ENCODE measurements at regions not wholly inside any gene's neighbourhood (a gene's known extent, or its start where the extent isn't known, plus 50 kb on each side); places are given as distances from the start of the nearest gene placed in this dataset.
"Not testable (repeated sequence)": the region's sequence is repeated elsewhere in the genome, so short reads cannot be mapped to it uniquely, and the experiment has no call there.

DNA sequence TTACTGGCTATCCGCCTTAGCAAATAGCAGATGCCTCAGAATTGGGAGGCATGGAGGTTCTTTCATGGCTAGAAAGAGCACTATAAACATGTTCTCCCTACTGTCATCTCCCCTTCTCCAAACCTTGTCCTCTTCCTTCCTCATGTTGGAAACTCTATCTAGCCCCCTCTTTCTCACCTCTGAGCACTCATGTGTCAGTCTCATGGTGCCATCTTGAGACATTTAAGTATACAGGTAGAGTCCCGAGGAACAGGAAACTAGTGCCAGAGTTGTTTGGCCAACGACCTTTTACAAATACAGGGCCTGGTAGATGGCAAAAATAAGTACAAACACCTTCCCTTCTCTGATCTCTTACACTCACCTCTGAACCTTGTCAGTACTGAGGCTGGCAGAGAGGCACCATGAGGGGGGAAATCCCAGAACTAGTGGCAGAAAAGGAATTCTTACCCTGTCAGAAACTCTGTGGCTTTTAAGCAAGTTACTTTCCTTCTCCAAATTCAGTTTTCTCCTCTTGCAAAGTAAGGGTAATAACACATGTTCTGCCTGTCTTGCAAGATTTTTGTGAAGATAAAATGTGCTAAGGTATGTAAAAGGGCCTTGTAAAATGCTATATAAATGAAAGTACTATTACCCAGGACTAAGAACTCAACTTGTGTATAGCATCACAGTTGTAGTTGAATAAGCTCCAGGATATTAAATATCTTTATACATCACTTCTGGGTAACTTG, 94.1 kb upstream of the SNX2 start:
- Histone ChIP-seq H3K9me2 (replicated peaks; ENCODE audit: insufficient read depth, low read length) (no peaks in the 10 kb centered on the region), H3K9me3 (ENCODE audit: low read length) (no peaks in the 10 kb centered on the region), H2AFZ (ENCODE audit: low read length) (no peak overlapping the region)

DNA sequence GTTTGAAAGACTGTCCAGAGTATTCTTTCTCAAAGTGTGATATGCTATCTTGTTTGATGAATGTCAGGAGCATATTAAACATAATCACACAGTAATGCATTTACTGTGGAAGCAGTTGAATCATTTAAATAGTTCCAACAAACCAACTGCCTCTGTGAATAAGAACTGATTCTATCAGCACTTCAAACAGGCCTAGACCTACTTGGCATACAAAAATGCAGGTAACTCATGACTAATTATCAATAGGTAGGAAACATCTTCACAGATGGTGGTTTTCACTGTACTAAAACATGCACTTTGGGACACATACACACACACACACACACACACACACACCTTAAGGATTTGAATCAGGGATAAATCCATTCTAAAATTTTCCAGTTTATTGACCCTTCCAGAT, 91.2 kb upstream of the SNX2 start:
- H3K27ac ChIP-seq (ENCODE audit: low read length): no peak overlapping the region
- no peaks in the 10 kb centered on the region for H3K4me1 ChIP-seq (ENCODE audit: low read length)
- no peaks in the 10 kb centered on the region for H3K27me3 ChIP-seq (ENCODE audit: low read length)
- H4K20me1 ChIP-seq (ENCODE audit: insufficient read depth, low read depth, low read length): no peaks in the 10 kb centered on the region
- no peak overlapping the region for H3K4me3 ChIP-seq (ENCODE audit: low read length)
- no peaks in the 10 kb centered on the region for H3K9me2 ChIP-seq (replicated peaks; ENCODE audit: insufficient read depth, low read length)
- H3K36me3 ChIP-seq (ENCODE audit: insufficient read depth, low read length): no peaks in the 10 kb centered on the region
- H3K4me2 ChIP-seq (ENCODE audit: low read depth, low read length, poor library complexity, severe bottlenecking): no peak overlapping the region
- H2AFZ ChIP-seq (ENCODE audit: low read length): no peak overlapping the region
- DNase-seq: no peak
- no peak overlapping the region for H3K9ac ChIP-seq (ENCODE audit: low read length)
- H3K79me2 ChIP-seq (ENCODE audit: low read length): no peaks in the 10 kb centered on the region
- no peaks in the 10 kb centered on the region for H3K9me3 ChIP-seq (ENCODE audit: low read length)

More for the DNA sequence above, 94.1 kb upstream of the SNX2 start:
- Histone ChIP-seq H3K4me1 (ENCODE audit: low read length) (no peaks in the 10 kb centered on the region), H3K79me2 (ENCODE audit: low read length) (no peaks in the 10 kb centered on the region), H3K9ac (ENCODE audit: low read length) (no peak overlapping the region), H3K27ac (ENCODE audit: low read length) (no peak overlapping the region), H4K20me1 (ENCODE audit: insufficient read depth, low read depth, low read length) (no peaks in the 10 kb centered on the region), H3K27me3 (ENCODE audit: low read length) (no peaks in the 10 kb centered on the region), H3K36me3 (ENCODE audit: insufficient read depth, low read length) (no peaks in the 10 kb centered on the region), H3K4me2 (ENCODE audit: low read depth, low read length, poor library complexity, severe bottlenecking) (no peak overlapping the region), H3K4me3 (ENCODE audit: low read length) (no peak overlapping the region)
- no peak for DNase-seq

DNA sequence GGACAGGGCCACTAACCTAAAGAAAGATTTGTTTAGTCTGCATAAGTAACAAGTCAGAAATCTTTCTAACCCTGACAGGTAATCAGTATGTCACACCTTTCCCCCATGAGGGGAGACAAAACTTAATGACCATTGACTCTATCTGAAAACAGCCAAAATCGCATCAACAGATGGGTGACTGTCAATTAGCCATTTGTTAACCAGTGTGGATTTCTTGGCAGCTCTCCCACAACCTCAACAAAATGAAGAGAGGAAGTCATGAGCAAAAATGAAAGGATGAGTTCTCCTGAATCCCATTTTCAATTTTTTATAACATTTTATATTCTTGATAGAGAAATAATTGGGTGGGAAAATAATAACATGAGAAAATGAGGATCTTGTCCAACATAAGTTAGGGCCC, 84.6 kb upstream of the SNX2 start:
- H3K79me2 ChIP-seq (ENCODE audit: low read length): no peaks in the 10 kb centered on the region
- H3K4me1 ChIP-seq (ENCODE audit: low read length): no peaks in the 10 kb centered on the region
- no peak overlapping the region for H3K27ac ChIP-seq (ENCODE audit: low read length)
- no peaks in the 10 kb centered on the region for H3K27me3 ChIP-seq (ENCODE audit: low read length)
- no peak overlapping the region for H3K9ac ChIP-seq (ENCODE audit: low read length)
- no peaks in the 10 kb centered on the region for H3K9me2 ChIP-seq (replicated peaks; ENCODE audit: insufficient read depth, low read length)
- DNase-seq: no peak
- no peaks in the 10 kb centered on the region for H3K9me3 ChIP-seq (ENCODE audit: low read length)
- no peak overlapping the region for H3K4me3 ChIP-seq (ENCODE audit: low read length)
- H2AFZ ChIP-seq (ENCODE audit: low read length): no peak overlapping the region
- no peak overlapping the region for H3K4me2 ChIP-seq (ENCODE audit: low read depth, low read length, poor library complexity, severe bottlenecking)
- H3K36me3 ChIP-seq (ENCODE audit: insufficient read depth, low read length): no peaks in the 10 kb centered on the region
- H4K20me1 ChIP-seq (ENCODE audit: insufficient read depth, low read depth, low read length): no peaks in the 10 kb centered on the region

DNA sequence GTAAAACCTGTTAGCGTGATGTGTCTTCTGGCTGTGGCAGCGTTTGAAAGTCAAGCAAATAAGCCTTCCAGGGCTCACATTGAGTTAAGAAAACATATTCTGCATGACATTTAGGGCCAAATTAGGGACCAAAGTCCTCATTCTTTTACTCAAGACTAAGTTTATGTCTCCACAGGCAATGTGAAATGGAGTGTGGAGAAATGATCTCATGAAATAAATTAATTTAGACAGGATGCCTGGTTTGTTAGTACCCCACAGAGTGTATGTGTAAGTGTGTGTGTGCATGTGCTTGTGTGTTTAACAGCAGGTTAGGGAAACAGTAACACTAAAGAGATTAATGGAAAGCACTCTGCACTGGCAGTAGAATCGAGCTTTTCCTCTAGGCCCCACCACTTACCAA, 82.9 kb upstream of the SNX2 start:
- DNase-seq: no peak
- Histone ChIP-seq H4K20me1 (ENCODE audit: insufficient read depth, low read depth, low read length) (no peaks in the 10 kb centered on the region), H3K27me3 (ENCODE audit: low read length) (no peaks in the 10 kb centered on the region)

DNA sequence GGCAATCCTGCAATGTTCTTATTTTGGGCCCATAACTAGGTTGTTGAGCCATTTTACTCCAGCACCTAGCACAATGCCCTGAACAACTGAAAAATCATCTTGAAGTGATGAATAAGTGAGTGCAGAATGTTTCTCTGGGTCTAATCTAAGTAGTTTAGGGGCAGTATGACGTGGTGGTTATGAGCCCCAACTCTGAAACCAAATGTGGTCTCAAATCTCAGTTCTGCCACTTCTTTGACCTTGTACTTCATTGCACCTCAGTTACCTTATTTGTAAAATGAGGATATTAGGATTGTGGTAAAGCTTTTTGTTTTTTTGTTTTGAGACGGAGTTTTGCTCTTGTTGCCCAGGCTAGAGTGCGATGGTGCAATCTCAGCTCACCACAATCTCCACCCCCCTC, 80.9 kb upstream of the SNX2 start:
- Histone ChIP-seq H3K9me3 (ENCODE audit: low read length) (no peaks in the 10 kb centered on the region), H3K27me3 (ENCODE audit: low read length) (no peaks in the 10 kb centered on the region), H3K9ac (ENCODE audit: low read length) (no peak overlapping the region), H3K27ac (ENCODE audit: low read length) (no peak overlapping the region), H3K9me2 (replicated peaks; ENCODE audit: insufficient read depth, low read length) (no peaks in the 10 kb centered on the region), H3K36me3 (ENCODE audit: insufficient read depth, low read length) (no peaks in the 10 kb centered on the region), H3K4me3 (ENCODE audit: low read length) (no peak overlapping the region), H4K20me1 (ENCODE audit: insufficient read depth, low read depth, low read length) (no peaks in the 10 kb centered on the region), H2AFZ (ENCODE audit: low read length) (no peak overlapping the region), H3K79me2 (ENCODE audit: low read length) (no peaks in the 10 kb centered on the region), H3K4me2 (ENCODE audit: low read depth, low read length, poor library complexity, severe bottlenecking) (no peak overlapping the region), H3K4me1 (ENCODE audit: low read length) (no peaks in the 10 kb centered on the region)
- DNase-seq: no peak

More for the DNA sequence above, 82.9 kb upstream of the SNX2 start:
- Histone ChIP-seq H3K9ac (ENCODE audit: low read length) (no peak overlapping the region), H3K27ac (ENCODE audit: low read length) (no peak overlapping the region), H3K4me1 (ENCODE audit: low read length) (no peaks in the 10 kb centered on the region), H3K36me3 (ENCODE audit: insufficient read depth, low read length) (no peaks in the 10 kb centered on the region), H3K4me3 (ENCODE audit: low read length) (no peak overlapping the region), H3K9me3 (ENCODE audit: low read length) (no peaks in the 10 kb centered on the region), H3K79me2 (ENCODE audit: low read length) (no peaks in the 10 kb centered on the region), H3K4me2 (ENCODE audit: low read depth, low read length, poor library complexity, severe bottlenecking) (no peak overlapping the region), H2AFZ (ENCODE audit: low read length) (no peak overlapping the region), H3K9me2 (replicated peaks; ENCODE audit: insufficient read depth, low read length) (no peaks in the 10 kb centered on the region)

DNA sequence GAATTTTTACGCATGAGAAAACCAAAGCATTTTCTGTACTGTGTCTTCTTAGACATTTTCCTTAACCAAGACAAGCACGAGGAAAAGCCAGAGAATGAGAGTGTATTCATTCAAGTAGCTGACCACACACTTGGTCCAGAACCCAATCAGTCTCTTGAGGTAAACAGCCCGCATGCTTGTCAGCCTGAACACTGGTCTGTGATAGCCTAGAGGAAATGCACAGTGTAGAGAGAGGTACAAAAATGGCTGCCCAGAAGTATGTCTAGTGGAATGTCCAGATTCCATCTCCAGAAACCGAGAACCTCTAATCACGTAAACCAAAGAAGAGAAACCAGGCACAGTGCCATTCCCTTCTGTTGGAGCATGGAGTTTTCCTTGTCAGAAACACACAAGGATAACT, 80.0 kb upstream of the SNX2 start:
- no peaks in the 10 kb centered on the region for H3K4me1 ChIP-seq (ENCODE audit: low read length)
- H2AFZ ChIP-seq (ENCODE audit: low read length): no peak overlapping the region
- H4K20me1 ChIP-seq (ENCODE audit: insufficient read depth, low read depth, low read length): no peaks in the 10 kb centered on the region
- H3K4me3 ChIP-seq (ENCODE audit: low read length): no peak overlapping the region
- H3K9me2 ChIP-seq (replicated peaks; ENCODE audit: insufficient read depth, low read length): no peaks in the 10 kb centered on the region
- H3K4me2 ChIP-seq (ENCODE audit: low read depth, low read length, poor library complexity, severe bottlenecking): no peak overlapping the region
- DNase-seq: no peak
- no peak overlapping the region for H3K9ac ChIP-seq (ENCODE audit: low read length)
- H3K27me3 ChIP-seq (ENCODE audit: low read length): no peaks in the 10 kb centered on the region
- H3K79me2 ChIP-seq (ENCODE audit: low read length): no peaks in the 10 kb centered on the region
- no peak overlapping the region for H3K27ac ChIP-seq (ENCODE audit: low read length)
- H3K9me3 ChIP-seq (ENCODE audit: low read length): no peaks in the 10 kb centered on the region
- H3K36me3 ChIP-seq (ENCODE audit: insufficient read depth, low read length): no peaks in the 10 kb centered on the region

DNA sequence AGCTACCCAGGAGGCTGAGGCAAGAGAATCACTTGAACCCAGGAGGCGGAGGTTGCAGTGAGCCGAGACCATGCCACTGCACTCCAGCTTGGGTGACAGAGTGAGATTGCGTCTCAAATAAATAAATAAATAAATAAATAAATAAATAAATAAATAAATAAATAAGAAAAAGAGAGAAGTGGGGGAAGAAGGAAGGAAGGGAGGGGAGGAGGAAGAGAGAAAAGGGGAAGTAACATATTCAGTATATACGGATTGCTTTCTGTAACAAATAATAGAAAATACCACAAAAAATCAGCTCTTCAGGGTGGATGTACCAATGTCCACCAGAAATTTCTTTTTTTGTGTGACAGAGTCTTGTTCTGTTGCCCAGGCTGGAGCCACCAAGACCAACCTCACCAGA, 78.1 kb upstream of the SNX2 start:
- H3K4me3 ChIP-seq (ENCODE audit: low read length); H3K27me3 ChIP-seq (ENCODE audit: low read length); DNase-seq; H3K4me2 ChIP-seq (ENCODE audit: low read depth, low read length, poor library complexity, severe bottlenecking); H3K9me2 ChIP-seq (replicated peaks; ENCODE audit: insufficient read depth, low read length); H3K36me3 ChIP-seq (ENCODE audit: insufficient read depth, low read length); H3K4me1 ChIP-seq (ENCODE audit: low read length); H3K27ac ChIP-seq (ENCODE audit: low read length); H3K79me2 ChIP-seq (ENCODE audit: low read length); H3K9ac ChIP-seq (ENCODE audit: low read length); H3K9me3 ChIP-seq (ENCODE audit: low read length); H4K20me1 ChIP-seq (ENCODE audit: insufficient read depth, low read depth, low read length); H2AFZ ChIP-seq (ENCODE audit: low read length): not testable (repeated sequence)

DNA sequence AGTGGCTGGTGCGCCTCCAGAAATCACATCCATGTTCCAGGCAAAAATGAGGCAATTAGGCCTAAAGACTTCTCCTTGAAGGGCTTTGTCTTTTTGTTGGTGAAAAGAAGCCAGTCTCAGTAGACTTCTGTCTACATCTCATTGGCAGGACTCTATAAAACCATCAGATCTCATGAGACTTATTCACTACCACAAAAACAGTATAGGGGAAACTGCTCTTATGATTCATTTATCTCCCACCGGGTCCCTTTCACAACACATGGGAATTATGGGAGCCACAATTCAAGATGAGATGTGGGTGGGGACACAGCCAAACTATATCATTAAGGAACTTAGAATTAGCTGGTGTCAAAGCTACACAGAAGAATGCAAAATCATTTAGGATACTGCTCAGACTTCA, 77.7 kb upstream of the SNX2 start:
- H3K9me3 ChIP-seq (ENCODE audit: low read length): no peaks in the 10 kb centered on the region
- no peak overlapping the region for H3K4me2 ChIP-seq (ENCODE audit: low read depth, low read length, poor library complexity, severe bottlenecking)
- H3K27ac ChIP-seq (ENCODE audit: low read length): no peak overlapping the region
- no peaks in the 10 kb centered on the region for H4K20me1 ChIP-seq (ENCODE audit: insufficient read depth, low read depth, low read length)
- H3K9ac ChIP-seq (ENCODE audit: low read length): no peak overlapping the region
- no peaks in the 10 kb centered on the region for H3K79me2 ChIP-seq (ENCODE audit: low read length)
- H3K4me1 ChIP-seq (ENCODE audit: low read length): peaks cover 8% of the 10 kb centered on the region
- H3K9me2 ChIP-seq (replicated peaks; ENCODE audit: insufficient read depth, low read length): no peaks in the 10 kb centered on the region
- no peaks in the 10 kb centered on the region for H3K27me3 ChIP-seq (ENCODE audit: low read length)
- no peaks in the 10 kb centered on the region for H3K36me3 ChIP-seq (ENCODE audit: insufficient read depth, low read length)
- no peak overlapping the region for H2AFZ ChIP-seq (ENCODE audit: low read length)
- no peak for DNase-seq
- no peak overlapping the region for H3K4me3 ChIP-seq (ENCODE audit: low read length)

DNA sequence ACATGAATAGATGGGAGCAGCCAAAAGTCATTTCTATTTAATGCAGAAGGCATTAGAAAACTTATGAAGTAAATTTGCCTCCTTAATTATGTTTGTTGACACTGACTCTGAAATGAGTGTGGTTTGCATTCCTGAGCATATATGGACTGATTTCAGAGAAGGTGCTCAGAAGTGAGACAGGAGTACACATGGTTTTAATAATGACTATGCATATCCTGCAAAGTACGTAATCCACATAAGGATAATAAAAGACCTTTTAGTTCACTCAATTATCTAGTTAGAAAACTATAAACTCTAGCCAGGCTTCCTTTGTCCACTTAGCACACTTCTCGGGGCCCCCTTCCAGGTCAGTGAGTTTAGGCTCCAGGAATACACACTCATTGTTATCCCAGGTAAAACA, 75.7 kb upstream of the SNX2 start:
- H3K36me3 ChIP-seq (ENCODE audit: insufficient read depth, low read length): no peaks in the 10 kb centered on the region
- H3K4me2 ChIP-seq (ENCODE audit: low read depth, low read length, poor library complexity, severe bottlenecking): no peak overlapping the region
- no peak overlapping the region for H3K4me3 ChIP-seq (ENCODE audit: low read length)
- H3K27me3 ChIP-seq (ENCODE audit: low read length): no peaks in the 10 kb centered on the region
- no peaks in the 10 kb centered on the region for H3K9me3 ChIP-seq (ENCODE audit: low read length)
- no peaks in the 10 kb centered on the region for H4K20me1 ChIP-seq (ENCODE audit: insufficient read depth, low read depth, low read length)
- no peak overlapping the region for H3K27ac ChIP-seq (ENCODE audit: low read length)
- no peak overlapping the region for H3K9ac ChIP-seq (ENCODE audit: low read length)
- H3K4me1 ChIP-seq (ENCODE audit: low read length): peaks cover 15% of the 10 kb centered on the region
- no peak overlapping the region for H2AFZ ChIP-seq (ENCODE audit: low read length)
- H3K79me2 ChIP-seq (ENCODE audit: low read length): no peaks in the 10 kb centered on the region
- H3K9me2 ChIP-seq (replicated peaks; ENCODE audit: insufficient read depth, low read length): no peaks in the 10 kb centered on the region
- DNase-seq: no peak
